Activated CD4-positive, alpha-beta memory T cell treated with anti-CD3 and anti-CD28 coated beads for 36 hours (primary cell): ENCODE measurements at regions not wholly inside any gene's neighbourhood (a gene's known extent, or its start where the extent isn't known, plus 50 kb on each side); places are given as distances from the start of the nearest gene placed in this dataset.

Source experiments
- CTCF ChIA-PET: fragments of 350-600 bp; sonication (Branson Sonifier 250); formaldehyde crosslinking; loops from one replicate; lab custom pipeline; 2021; ENCODE audit warnings: antibody characterized with exemption, inconsistent platforms; lab: Charles Lee
- POLR2A ChIA-PET: fragments of 350-600 bp; sonication (Branson Sonifier 250); formaldehyde crosslinking; loops from one replicate; lab custom pipeline; 2021; ENCODE audit warnings: antibody characterized with exemption; lab: Charles Lee
- DNase-seq: peaks from one replicate; pipeline ENCODE4 v3.0.0-alpha.2; 2020
- H3K27ac Mint-ChIP-seq: one replicate; pipeline ENCODE4 v1.8.0; 2021; ENCODE audit warnings: mixed read lengths
- H3K27me3 Mint-ChIP-seq: one replicate; pipeline ENCODE4 v1.8.0; 2021; ENCODE audit warnings: mixed read lengths
- H3K36me3 Mint-ChIP-seq: one replicate; pipeline ENCODE4 v1.8.0; 2021; ENCODE audit warnings: mixed read lengths
- H3K4me1 Mint-ChIP-seq: one replicate; pipeline ENCODE4 v1.8.0; 2021; ENCODE audit warnings: low read depth, mixed read lengths
- H3K4me3 Mint-ChIP-seq: one replicate; pipeline ENCODE4 v1.8.0; 2021; ENCODE audit warnings: mild to moderate bottlenecking, mixed read lengths
- H3K9me3 Mint-ChIP-seq: one replicate; pipeline ENCODE4 v1.8.0; 2021; ENCODE audit warnings: mixed read lengths
- intact Hi-C: fragments of 100-400 bp; cut with micrococcal nuclease; formaldehyde crosslinking; loops from one replicate; pipeline ENCODE4 v1.15.1; 2023

GRCh38 chr4:117515921-117516320, 430.5 kb upstream of the TRAM1L1 start:
- H3K36me3 Mint-ChIP-seq: no peaks in the 10 kb centered on the region
- intact Hi-C loops: no loop called here
- no peak overlapping the region for H3K27ac Mint-ChIP-seq
- H3K4me3 Mint-ChIP-seq: no peak overlapping the region
- H3K27me3 Mint-ChIP-seq: no peaks in the 10 kb centered on the region
- peaks cover 24% of the 10 kb centered on the region for H3K9me3 Mint-ChIP-seq
- no peak for DNase-seq
- H3K4me1 Mint-ChIP-seq: no peaks in the 10 kb centered on the region
- CTCF ChIA-PET: no interaction called here
- POLR2A ChIA-PET: no interaction called here

GRCh38 chr4:117527601-117528000, 442.2 kb upstream of the TRAM1L1 start:
- Mint-ChIP-seq H3K4me3 (no peak overlapping the region), H3K36me3 (no peaks in the 10 kb centered on the region), H3K4me1 (no peaks in the 10 kb centered on the region), H3K27ac (no peak overlapping the region), H3K27me3 (no peaks in the 10 kb centered on the region), H3K9me3 (no peaks in the 10 kb centered on the region)
- ChIA-PET CTCF (no interaction called here), POLR2A (no interaction called here)
- DNase-seq: no peak
- intact Hi-C loops: no loop called here

GRCh38 chr4:117529401-117529800, 444.0 kb upstream of the TRAM1L1 start:
- DNase-seq: no peak
- Mint-ChIP-seq H3K27ac (no peak overlapping the region), H3K27me3 (no peaks in the 10 kb centered on the region), H3K36me3 (no peaks in the 10 kb centered on the region), H3K4me1 (no peaks in the 10 kb centered on the region), H3K9me3 (no peaks in the 10 kb centered on the region), H3K4me3 (no peak overlapping the region)
- POLR2A ChIA-PET: no interaction called here
- CTCF ChIA-PET: no interaction called here
- intact Hi-C loops: no loop called here

- no peaks in the 10 kb centered on the region for H3K36me3 Mint-ChIP-seq
- ChIA-PET CTCF (no interaction called here), POLR2A (no interaction called here)
- no peak overlapping the region for H3K4me3 Mint-ChIP-seq
- no peaks in the 10 kb centered on the region for H3K9me3 Mint-ChIP-seq
- H3K27me3 Mint-ChIP-seq: no peaks in the 10 kb centered on the region
- DNase-seq: no peak
- H3K4me1 Mint-ChIP-seq: no peaks in the 10 kb centered on the region
- intact Hi-C loops: no loop called here
- no peak overlapping the region for H3K27ac Mint-ChIP-seq
Measured at GRCh38 chr4:117533501-117533900, 448.1 kb upstream of the TRAM1L1 start.

- Mint-ChIP-seq H3K27me3 (no peaks in the 10 kb centered on the region), H3K36me3 (no peaks in the 10 kb centered on the region), H3K9me3 (no peaks in the 10 kb centered on the region)
Measured at GRCh38 chr4:117545039-117545438, 459.7 kb upstream of the TRAM1L1 start.

GRCh38 chr4:117549524-117549923, 464.1 kb upstream of the TRAM1L1 start:
- Mint-ChIP-seq H3K27me3 (no peaks in the 10 kb centered on the region), H3K4me3 (no peak overlapping the region), H3K27ac (no peak overlapping the region), H3K36me3 (no peaks in the 10 kb centered on the region), H3K9me3 (no peaks in the 10 kb centered on the region), H3K4me1 (no peaks in the 10 kb centered on the region)
- DNase-seq: no peak
- POLR2A ChIA-PET: no interaction called here
- CTCF ChIA-PET: no interaction called here
- intact Hi-C loops: no loop called here

More at GRCh38 chr4:117545039-117545438, 459.7 kb upstream of the TRAM1L1 start:
- Mint-ChIP-seq H3K4me1 (no peaks in the 10 kb centered on the region), H3K4me3 (no peak overlapping the region), H3K27ac (no peak overlapping the region)
- ChIA-PET POLR2A (no interaction called here), CTCF (no interaction called here)
- intact Hi-C loops: no loop called here
- DNase-seq: no peak

GRCh38 chr4:117550085-117550484, 464.7 kb upstream of the TRAM1L1 start:
- no peak for DNase-seq
- ChIA-PET CTCF (no interaction called here), POLR2A (no interaction called here)
- intact Hi-C loops: no loop called here
- no peak overlapping the region for H3K4me3 Mint-ChIP-seq
- H3K36me3 Mint-ChIP-seq: no peaks in the 10 kb centered on the region
- no peaks in the 10 kb centered on the region for H3K9me3 Mint-ChIP-seq
- no peak overlapping the region for H3K27ac Mint-ChIP-seq
- H3K27me3 Mint-ChIP-seq: no peaks in the 10 kb centered on the region
- no peaks in the 10 kb centered on the region for H3K4me1 Mint-ChIP-seq

GRCh38 chr4:117560329-117560728, 474.0 kb upstream of the NDST3 start:
- intact Hi-C loops: no loop called here
- Mint-ChIP-seq H3K36me3 (no peaks in the 10 kb centered on the region), H3K4me3 (no peak overlapping the region), H3K4me1 (no peaks in the 10 kb centered on the region), H3K27ac (no peak overlapping the region), H3K9me3 (no peaks in the 10 kb centered on the region), H3K27me3 (no peaks in the 10 kb centered on the region)
- no peak for DNase-seq
- CTCF ChIA-PET: no interaction called here
- POLR2A ChIA-PET: no interaction called here

- peaks cover 5% of the 10 kb centered on the region for H3K9me3 Mint-ChIP-seq
- CTCF ChIA-PET: no interaction called here
Measured at GRCh38 chr4:117574085-117574484, 460.2 kb upstream of the NDST3 start.

GRCh38 chr4:117575850-117576249, 458.4 kb upstream of the NDST3 start:
- Mint-ChIP-seq H3K36me3 (no peaks in the 10 kb centered on the region), H3K4me1 (no peaks in the 10 kb centered on the region), H3K9me3 (peaks cover 5% of the 10 kb centered on the region), H3K27me3 (no peaks in the 10 kb centered on the region), H3K4me3 (no peak overlapping the region), H3K27ac (no peak overlapping the region)
- CTCF ChIA-PET: no interaction called here
- no peak for DNase-seq
- intact Hi-C loops: no loop called here
- POLR2A ChIA-PET: no interaction called here

More at GRCh38 chr4:117574085-117574484, 460.2 kb upstream of the NDST3 start:
- Mint-ChIP-seq H3K27ac (no peak overlapping the region), H3K4me3 (no peak overlapping the region), H3K36me3 (no peaks in the 10 kb centered on the region), H3K4me1 (no peaks in the 10 kb centered on the region), H3K27me3 (no peaks in the 10 kb centered on the region)
- intact Hi-C loops: no loop called here
- no peak for DNase-seq
- POLR2A ChIA-PET: no interaction called here

GRCh38 chr4:117577686-117578311, 456.5 kb upstream of the NDST3 start:
- ChIA-PET POLR2A (no interaction called here), CTCF (no interaction called here)
- Mint-ChIP-seq H3K4me3 (no peak overlapping the region), H3K27ac (no peak overlapping the region), H3K4me1 (no peaks in the 10 kb centered on the region), H3K9me3 (peaks cover 5% of the 10 kb centered on the region), H3K27me3 (no peaks in the 10 kb centered on the region), H3K36me3 (no peaks in the 10 kb centered on the region)
- intact Hi-C loops: no loop called here
- DNase-seq: no peak

GRCh38 chr4:117588771-117589170, 445.5 kb upstream of the NDST3 start:
- Mint-ChIP-seq H3K27ac (no peak overlapping the region), H3K36me3 (no peaks in the 10 kb centered on the region), H3K9me3 (no peaks in the 10 kb centered on the region), H3K4me3 (no peak overlapping the region), H3K4me1 (no peaks in the 10 kb centered on the region), H3K27me3 (no peaks in the 10 kb centered on the region)
- intact Hi-C loops: no loop called here
- ChIA-PET POLR2A (no interaction called here), CTCF (no interaction called here)
- DNase-seq: no peak

- no peak overlapping the region for H3K27ac Mint-ChIP-seq
- CTCF ChIA-PET: no interaction called here
- H3K36me3 Mint-ChIP-seq: no peaks in the 10 kb centered on the region
- no peak overlapping the region for H3K4me3 Mint-ChIP-seq
- H3K9me3 Mint-ChIP-seq: no peaks in the 10 kb centered on the region
- POLR2A ChIA-PET: no interaction called here
- DNase-seq: no peak
- H3K4me1 Mint-ChIP-seq: no peaks in the 10 kb centered on the region
- intact Hi-C loops: no loop called here
- H3K27me3 Mint-ChIP-seq: no peaks in the 10 kb centered on the region
Measured at GRCh38 chr4:117596917-117597480, 437.3 kb upstream of the NDST3 start.
